ENCODE measurements at regions not wholly inside any gene's neighbourhood (a gene's known extent, or its start where the extent isn't known, plus 50 kb on each side); places are given as distances from the start of the nearest gene placed in this dataset.

DNA sequence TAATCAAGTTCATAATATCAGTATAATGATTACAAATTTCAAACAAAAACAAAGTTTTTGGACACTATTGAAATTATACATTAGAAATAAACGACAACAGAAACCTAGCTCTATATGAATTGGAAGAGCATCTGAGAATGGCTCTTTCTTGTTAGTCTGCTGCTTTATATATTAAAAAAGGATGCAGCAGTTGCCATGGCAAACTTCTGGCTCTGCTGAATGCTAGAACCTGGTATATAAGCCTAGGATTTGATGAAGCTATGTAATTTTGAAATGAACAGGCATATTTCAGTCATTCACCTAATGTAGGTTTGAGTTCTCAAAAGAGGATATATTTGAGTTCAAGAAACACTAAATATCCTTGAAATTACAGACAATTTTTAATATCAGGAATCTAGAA is 252.7 kb upstream of the KCNMB2 start:
- DNase-seq (ENCODE audit: low spot score), result no peak
- in situ Hi-C loops (cut with MboI; ENCODE audit: low pct_unique_long_range_greater_than_20kb, low sequenced_read_pairs, unreplicated experiment), result no loop called here
- no peak for TF ChIP-seq CTCF (IDR thresholded peaks at IDR 0.05; ENCODE audit: extremely low read depth, insufficient read depth, missing control alignments)

DNA sequence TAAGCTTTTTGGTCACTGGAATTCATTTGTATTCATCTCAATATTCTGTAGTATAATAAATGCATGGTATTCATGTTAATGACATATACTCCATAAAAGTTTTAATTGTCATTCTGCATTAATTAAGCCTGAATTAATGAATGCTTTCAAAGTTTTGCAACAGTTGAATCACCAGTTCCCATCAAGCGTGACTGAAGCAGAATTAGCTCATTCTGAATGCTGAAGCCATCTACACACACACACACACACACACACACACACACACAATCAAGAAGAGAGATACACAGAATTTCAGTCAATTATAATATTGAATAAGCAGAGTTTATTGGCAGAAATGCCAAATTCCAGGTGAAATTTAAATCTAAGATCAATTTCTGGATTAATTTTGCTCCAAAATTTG is 252.1 kb upstream of the KCNMB2 start:
- TF ChIP-seq CTCF (IDR thresholded peaks at IDR 0.05; ENCODE audit: extremely low read depth, insufficient read depth, missing control alignments), result no peak
- in situ Hi-C loops (cut with MboI; ENCODE audit: low pct_unique_long_range_greater_than_20kb, low sequenced_read_pairs, unreplicated experiment), result no loop called here
- no peak for DNase-seq (ENCODE audit: low spot score)

- in situ Hi-C loops (cut with MboI; ENCODE audit: low pct_unique_long_range_greater_than_20kb, low sequenced_read_pairs, unreplicated experiment), result no loop called here
- no peak for TF ChIP-seq CTCF (IDR thresholded peaks at IDR 0.05; ENCODE audit: extremely low read depth, insufficient read depth, missing control alignments)
- DNase-seq (ENCODE audit: low spot score), result no peak
Observed at GRCh38 chr3:178288074-178288473, 248.2 kb upstream of the KCNMB2 start.

GRCh38 chr3:178289544-178290160 is 246.6 kb upstream of the KCNMB2 start:
- in situ Hi-C loops (cut with MboI; ENCODE audit: low pct_unique_long_range_greater_than_20kb, low sequenced_read_pairs, unreplicated experiment), result no loop called here
- DNase-seq (ENCODE audit: low spot score), result no peak
- TF ChIP-seq CTCF (IDR thresholded peaks at IDR 0.05; ENCODE audit: extremely low read depth, insufficient read depth, missing control alignments), result no peak

DNA sequence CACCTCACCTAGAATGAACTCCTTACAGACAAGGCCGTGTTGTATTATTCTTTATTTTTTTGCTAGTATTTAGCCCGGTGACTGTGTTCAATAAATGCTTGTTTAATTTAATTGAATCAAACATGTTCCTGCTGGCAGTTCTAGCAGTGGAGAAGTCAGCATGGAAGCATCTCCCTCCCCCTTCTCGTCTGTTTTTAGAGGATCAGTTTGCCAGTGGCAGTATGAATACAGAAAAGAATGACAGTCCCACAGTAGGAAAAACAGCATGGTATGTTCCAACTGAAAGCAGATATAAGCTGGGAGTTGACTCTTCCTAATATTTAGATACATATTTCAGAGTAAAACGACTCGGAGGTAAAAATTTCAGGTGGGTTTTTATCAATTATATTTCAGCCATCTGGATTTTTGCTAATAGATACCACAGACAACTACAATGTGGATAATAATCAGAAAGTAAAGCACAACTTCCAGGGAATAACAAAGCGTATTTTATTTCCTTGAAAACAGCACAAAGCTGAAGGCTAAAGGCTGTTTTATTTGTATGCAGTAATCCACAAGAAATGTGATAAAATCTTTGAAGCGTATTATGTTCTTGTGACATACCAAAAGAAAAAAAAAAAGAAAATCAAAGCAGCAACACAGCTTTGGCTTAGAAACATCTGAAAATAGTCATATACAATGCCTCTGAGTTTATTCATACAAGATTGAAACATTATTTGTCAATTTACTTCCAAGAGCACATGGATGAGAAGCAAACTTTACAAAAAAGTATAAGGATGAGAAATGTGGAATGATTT is 244.5 kb upstream of the KCNMB2 start:
- in situ Hi-C loops (cut with MboI; ENCODE audit: low pct_unique_long_range_greater_than_20kb, low sequenced_read_pairs, unreplicated experiment), result no loop called here
- no peak for TF ChIP-seq CTCF (IDR thresholded peaks at IDR 0.05; ENCODE audit: extremely low read depth, insufficient read depth, missing control alignments)
- DNase-seq (ENCODE audit: low spot score), result no peak

GRCh38 chr3:178295292-178295912 is 240.8 kb upstream of the KCNMB2 start:
- no peak for DNase-seq (ENCODE audit: low spot score)
- in situ Hi-C loops (cut with MboI; ENCODE audit: low pct_unique_long_range_greater_than_20kb, low sequenced_read_pairs, unreplicated experiment), result no loop called here
- no peak for TF ChIP-seq CTCF (IDR thresholded peaks at IDR 0.05; ENCODE audit: extremely low read depth, insufficient read depth, missing control alignments)
